ENCODE measurements at regions not wholly inside any gene's neighbourhood (a gene's known extent, or its start where the extent isn't known, plus 50 kb on each side); places are given as distances from the start of the nearest gene placed in this dataset. TPM values are rescaled to one million over a fixed set of nuclear protein-coding genes. Genes with fewer than 3 reads are reported as not detected.

DNA sequence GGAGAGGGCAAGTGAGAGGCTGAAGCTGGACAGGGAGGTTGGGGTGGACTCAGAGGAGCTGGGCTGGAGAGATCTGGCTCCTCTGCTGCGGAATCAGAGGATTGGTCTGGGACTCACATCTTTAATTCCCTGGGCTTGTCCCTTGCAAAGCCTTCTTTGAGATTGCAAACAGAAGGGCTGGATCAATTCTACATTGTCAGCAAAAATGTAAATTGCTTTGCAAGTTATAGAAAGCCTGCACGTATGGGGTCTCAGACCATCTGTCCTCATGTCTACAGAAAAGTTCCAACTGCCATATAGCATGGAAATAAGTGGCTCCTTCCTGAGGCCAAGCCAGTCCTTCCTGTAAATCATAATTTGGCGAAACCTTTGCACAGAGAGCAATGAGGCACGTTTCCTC is 449.6 kb downstream of the UBE2NL start:
- TF ChIP-seq CTCF (IDR thresholded peaks at IDR 0.05; ENCODE audit: insufficient read depth, low read length) = no peak
- no peak overlapping the region for H3K4me3 ChIP-seq (ENCODE audit: low read depth, low read length)

GRCh38 chrX:144334577-144334976 is 450.7 kb downstream of the UBE2NL start:
- DNase-seq (ENCODE audit: low read depth) = no peak
- no peak overlapping the region for H3K4me3 ChIP-seq (ENCODE audit: low read depth, low read length)
- no peak for TF ChIP-seq CTCF (IDR thresholded peaks at IDR 0.05; ENCODE audit: insufficient read depth, low read length)

More for the DNA sequence above, 449.6 kb downstream of the UBE2NL start:
- DNase-seq (ENCODE audit: low read depth) = no peak

GRCh38 chrX:144335402-144335801 is 451.5 kb downstream of the UBE2NL start:
- TF ChIP-seq CTCF (IDR thresholded peaks at IDR 0.05; ENCODE audit: insufficient read depth, low read length) = no peak

GRCh38 chrX:144379156-144379555 is 495.3 kb downstream of the UBE2NL start:
- DNase-seq (ENCODE audit: low read depth) = no peak
- H3K4me3 ChIP-seq (ENCODE audit: low read depth, low read length) = no peak overlapping the region
- no peak for TF ChIP-seq CTCF (IDR thresholded peaks at IDR 0.05; ENCODE audit: insufficient read depth, low read length)

More at GRCh38 chrX:144335402-144335801, 451.5 kb downstream of the UBE2NL start:
- DNase-seq (ENCODE audit: low read depth) = no peak
- no peak overlapping the region for H3K4me3 ChIP-seq (ENCODE audit: low read depth, low read length)

DNA sequence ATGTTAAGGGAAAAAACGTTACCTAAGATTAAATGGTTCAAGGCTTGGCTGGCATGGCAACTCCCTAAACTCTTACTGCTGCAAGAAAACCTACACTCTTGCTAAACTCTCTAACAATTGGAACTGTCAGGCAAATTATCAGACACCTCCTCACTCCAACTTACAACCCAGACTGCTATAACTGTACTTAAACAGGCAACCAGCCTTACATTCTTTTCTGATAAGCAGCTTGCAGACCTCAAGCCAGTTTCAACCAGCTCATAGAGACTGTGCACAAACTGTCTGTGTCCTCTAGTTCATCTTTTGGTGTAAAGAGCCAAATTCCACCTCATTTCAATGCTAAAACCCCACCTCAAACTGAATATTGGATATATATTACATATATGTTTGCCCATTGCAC is 504.9 kb downstream of the UBE2NL start:
- TF ChIP-seq CTCF (IDR thresholded peaks at IDR 0.05; ENCODE audit: insufficient read depth, low read length) = no peak
- no peak for DNase-seq (ENCODE audit: low read depth)
- H3K4me3 ChIP-seq (ENCODE audit: low read depth, low read length) = no peak overlapping the region

Small RNAs in the stretch of these regions (small RNA-seq; reads per million reads assigned to genes)
- not detected for gene AC234064.1
